Common myeloid progenitor, CD34-positive (primary cell): ENCODE measurements at regions not wholly inside any gene's neighbourhood (a gene's known extent, or its start where the extent isn't known, plus 50 kb on each side); places are given as distances from the start of the nearest gene placed in this dataset.

Experiments used
- CTCF ChIA-PET: fragments of 350-600 bp; sonication (Branson Sonifier 250); formaldehyde crosslinking; loops from one replicate; lab custom pipeline; 2021; ENCODE audit warnings: antibody characterized with exemption; lab: Charles Lee
- POLR2A ChIA-PET: fragments of 350-600 bp; sonication (Branson Sonifier 250); formaldehyde crosslinking; loops from one replicate; lab custom pipeline; 2021; ENCODE audit warnings: antibody characterized with exemption; lab: Charles Lee
- DNase-seq, 3 donors: peaks; one replicate each; pipeline versions ENCODE4 v3.0.0 to v3.0.0-alpha.2; 2013
- H3K27ac ChIP-seq, 2 experiments: 1 replicate in 1 of 2; 2 replicates in 1 of 2; pipeline ENCODE4 v1.7.0; 2013; ENCODE audit warnings: inconsistent platforms in 2 of 2, low read length in 2 of 2, mild to moderate bottlenecking in 2 of 2, low read depth in 1 of 2, moderate library complexity in 1 of 2; ENCODE audit not compliant: severe bottlenecking in 2 of 2, insufficient read depth in 1 of 2, poor library complexity in 1 of 2
- H3K27me3 ChIP-seq, 5 experiments: replicated peaks in 2 of 5; 1 replicate in 3 of 5; 2 replicates in 2 of 5; pipeline versions ENCODE4 v1.6.1 to v1.7.0; 2013; ENCODE audit warnings: low read length in 4 of 5, mild to moderate bottlenecking in 2 of 5, moderate library complexity in 2 of 5, inconsistent platforms in 1 of 5; ENCODE audit not compliant: insufficient read depth in 5 of 5, control insufficient read depth in 4 of 5
- H3K36me3 ChIP-seq, 4 experiments: 1 replicate in 2 of 4; 2 replicates in 2 of 4; pipeline versions ENCODE4 v1.6.1 to v1.7.0; 2013; ENCODE audit warnings: low read length in 3 of 4, control low read depth in 1 of 4, mild to moderate bottlenecking in 1 of 4; ENCODE audit not compliant: control insufficient read depth in 4 of 4, insufficient read depth in 4 of 4
- H3K4me1 ChIP-seq, 4 experiments: 1 replicate in 3 of 4; 2 replicates in 1 of 4; pipeline versions ENCODE4 v1.6.1 to v1.7.1; 2013; ENCODE audit warnings: low read length in 3 of 4, mild to moderate bottlenecking in 3 of 4, control low read depth in 1 of 4, inconsistent platforms in 1 of 4, moderate library complexity in 1 of 4; ENCODE audit not compliant: control insufficient read depth in 4 of 4, insufficient read depth in 4 of 4; ENCODE audit errors: control extremely low read depth in 1 of 4
- H3K4me3 ChIP-seq, 7 experiments: 1 replicate in 4 of 7; 2 replicates in 3 of 7; pipeline versions ENCODE4 v1.5.1 to v1.7.0; 2013; ENCODE audit warnings: mild to moderate bottlenecking in 7 of 7, low read length in 6 of 7, moderate library complexity in 6 of 7, inconsistent platforms in 2 of 7, low read depth in 2 of 7, control low read depth in 1 of 7; ENCODE audit not compliant: insufficient read depth in 4 of 7, control insufficient read depth in 1 of 7; ENCODE audit errors: extremely low read depth in 1 of 7
- H3K9me3 ChIP-seq, 5 experiments: 1 replicate in 4 of 5; 2 replicates in 1 of 5; pipeline versions ENCODE4 v1.6.1 to v1.7.1; 2013; ENCODE audit warnings: low read length in 4 of 5, mild to moderate bottlenecking in 2 of 5, inconsistent platforms in 1 of 5, low read depth in 1 of 5, moderate library complexity in 1 of 5; ENCODE audit not compliant: control insufficient read depth in 4 of 5, insufficient read depth in 2 of 5; ENCODE audit errors: control extremely low read depth in 1 of 5
- WGBS: methylation state at CpG from one replicate; pipeline ENCODE4 v1.1.5; 2013; ENCODE audit not compliant: insufficient coverage; 5-methylcytosine and 5-hydroxymethylcytosine counted together

DNA sequence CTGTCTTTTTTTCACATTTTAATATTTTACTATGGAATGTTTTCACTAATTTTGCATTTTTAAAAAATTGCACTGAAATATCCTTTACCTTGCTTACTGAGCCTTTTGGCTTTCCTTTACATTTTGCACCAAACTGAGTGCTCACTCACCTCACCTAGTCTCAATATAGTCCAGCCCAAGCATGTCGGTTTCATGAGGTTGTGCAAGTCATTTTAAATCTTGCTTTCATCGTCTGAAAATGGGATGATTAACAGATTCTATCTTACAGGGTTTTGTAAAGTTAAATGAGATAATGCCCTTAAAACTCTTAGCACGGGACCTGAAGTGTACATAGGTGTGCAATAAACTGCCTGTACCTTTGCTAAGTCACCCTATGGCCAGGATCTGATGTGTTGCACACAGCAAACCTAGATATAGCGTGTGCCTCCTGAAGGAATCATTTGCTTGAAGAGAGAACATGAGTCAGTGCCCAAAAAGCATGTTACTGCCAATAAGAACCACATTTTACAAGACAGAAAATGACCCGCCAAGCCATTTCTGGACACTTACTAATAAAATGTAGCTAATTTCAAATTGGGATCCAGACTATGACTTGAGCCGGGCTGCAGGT, 199.8 kb downstream of the JCAD start:
- peaks cover 0 to 7% (median 7%) of the 10 kb centered on the region in 4 experiments for H3K4me1 ChIP-seq
- no peaks in the 10 kb centered on the region for H3K27me3 ChIP-seq
- 100% methylated on average over 5 of the region's 6 CpGs for WGBS

DNA sequence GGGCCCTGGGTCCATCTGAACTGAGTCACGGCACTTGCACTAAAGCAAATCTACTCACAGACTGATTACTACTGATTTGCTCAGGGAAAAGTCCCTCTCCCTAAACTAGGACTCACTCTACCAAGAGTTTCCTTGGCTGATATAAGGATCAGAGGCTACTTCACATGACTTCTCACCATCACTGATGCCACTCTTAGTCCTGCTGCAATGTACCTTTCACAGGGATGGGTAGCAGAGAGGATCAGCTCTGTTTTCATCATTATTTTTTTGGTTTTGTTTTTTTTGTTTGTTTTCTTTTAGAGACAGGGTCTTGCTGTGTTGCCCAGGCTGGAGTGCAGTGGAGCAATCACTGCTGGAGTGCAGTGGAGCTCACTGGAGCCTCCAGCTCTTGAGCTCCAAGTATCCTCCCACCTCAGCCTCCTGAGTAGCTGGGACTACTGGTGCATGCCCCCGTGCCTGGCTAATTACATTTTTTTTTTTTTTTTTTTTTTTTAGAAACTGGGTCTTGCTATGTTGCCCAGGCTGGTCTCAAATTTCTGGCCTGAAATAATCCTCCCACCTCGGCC, 200.6 kb downstream of the JCAD start:
- no peaks in the 10 kb centered on the region for H3K27me3 ChIP-seq
- peaks cover 0 to 7% (median 7%) of the 10 kb centered on the region in 4 experiments for H3K4me1 ChIP-seq
- no peaks in the 10 kb centered on the region for H3K36me3 ChIP-seq
- H3K27ac ChIP-seq: no peak overlapping the region
- POLR2A ChIA-PET: no interaction called here
- CTCF ChIA-PET: interaction anchor here (0.5 to 1.8 kb wide), 14 partner anchors 9 to 1059 kb away, joined by 3 to 8 read pairs (median 4); no protein-coding TSS in a partner anchor
- DNase-seq: no peak
- H3K9me3 ChIP-seq: no peaks in the 10 kb centered on the region
- 50% methylated on average over 2 of the region's 3 CpGs for WGBS
- peak overlapping the region in 2 of 7 experiments; percentile 3 to 41 for H3K4me3 ChIP-seq

More for the DNA sequence above, 199.8 kb downstream of the JCAD start:
- Histone ChIP-seq H3K27ac (no peak overlapping the region), H3K36me3 (no peaks in the 10 kb centered on the region), H3K9me3 (no peaks in the 10 kb centered on the region), H3K4me3 (no peak overlapping the region)
- ChIA-PET CTCF (interaction anchor here (0.7 to 1.9 kb wide), 5 partner anchors 8 to 139 kb away, joined by 3 to 9 read pairs (median 5); no protein-coding TSS in a partner anchor), POLR2A (no interaction called here)
- no peak for DNase-seq

GRCh38 chr10:29857843-29858701, 201.3 kb downstream of the JCAD start:
- WGBS: 29% methylated on average over 10 of the region's 11 CpGs
- DNase-seq: peak; percentile 41 to 57 (median 46)
- no peaks in the 10 kb centered on the region for H3K36me3 ChIP-seq
- peak overlapping the region in 2 of 7 experiments; percentile 3 to 41 for H3K4me3 ChIP-seq
- H3K27me3 ChIP-seq: no peaks in the 10 kb centered on the region
- no peak overlapping the region for H3K27ac ChIP-seq
- ChIA-PET POLR2A (no interaction called here), CTCF (interaction anchor here (1.0 to 1.8 kb wide), 15 partner anchors 8 to 223 kb away, joined by 3 to 8 read pairs (median 5); partner anchors contain the start of gene SVIL)
- peaks cover 0 to 7% (median 7%) of the 10 kb centered on the region in 4 experiments for H3K4me1 ChIP-seq
- no peaks in the 10 kb centered on the region for H3K9me3 ChIP-seq

- POLR2A ChIA-PET: no interaction called here
Observed at GRCh38 chr10:29856295-29856694, 203.1 kb downstream of the JCAD start.

DNA sequence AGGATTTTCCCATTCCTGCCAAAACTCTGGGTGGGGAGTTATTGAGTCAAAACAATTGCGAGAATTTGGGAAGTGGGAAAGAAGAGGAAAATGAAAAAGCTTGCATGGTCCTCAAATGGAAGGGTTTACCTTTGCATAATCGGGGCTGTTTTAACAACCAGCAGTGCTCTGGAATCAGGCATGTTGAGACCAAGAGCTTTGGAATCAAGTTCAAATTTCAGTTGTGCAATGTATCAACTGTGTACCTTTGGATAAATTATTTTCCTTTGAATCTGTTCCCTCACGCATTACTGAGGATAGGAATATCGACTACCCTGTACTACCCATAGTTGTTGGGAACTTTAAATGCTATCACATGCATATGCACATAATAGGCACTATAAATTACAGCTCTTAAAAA, 205.5 kb downstream of the JCAD start:
- Histone ChIP-seq H3K4me3 (no peak overlapping the region), H3K9me3 (no peaks in the 10 kb centered on the region), H3K36me3 (no peaks in the 10 kb centered on the region), H3K27ac (no peak overlapping the region), H3K4me1 (peaks cover 11 to 37% (median 26%) of the 10 kb centered on the region in 4 experiments), H3K27me3 (no peaks in the 10 kb centered on the region)
- CTCF ChIA-PET: interaction anchor here (0.7 to 1.7 kb wide), 5 partner anchors 12 to 114 kb away, joined by 3 to 6 read pairs (median 4); no protein-coding TSS in a partner anchor
- POLR2A ChIA-PET: no interaction called here
- 100% methylated on average over 2 of the region's 4 CpGs for WGBS
- no peak for DNase-seq

More at GRCh38 chr10:29856295-29856694, 203.1 kb downstream of the JCAD start:
- Histone ChIP-seq H3K27ac (no peak overlapping the region), H3K27me3 (no peaks in the 10 kb centered on the region), H3K4me1 (peaks cover 0 to 13% (median 8%) of the 10 kb centered on the region in 4 experiments), H3K4me3 (no peak overlapping the region), H3K9me3 (no peaks in the 10 kb centered on the region), H3K36me3 (no peaks in the 10 kb centered on the region)
- no CpG with 5 or more reads among the region's 3 CpGs for WGBS
- no peak for DNase-seq
- CTCF ChIA-PET: no interaction called here

DNA sequence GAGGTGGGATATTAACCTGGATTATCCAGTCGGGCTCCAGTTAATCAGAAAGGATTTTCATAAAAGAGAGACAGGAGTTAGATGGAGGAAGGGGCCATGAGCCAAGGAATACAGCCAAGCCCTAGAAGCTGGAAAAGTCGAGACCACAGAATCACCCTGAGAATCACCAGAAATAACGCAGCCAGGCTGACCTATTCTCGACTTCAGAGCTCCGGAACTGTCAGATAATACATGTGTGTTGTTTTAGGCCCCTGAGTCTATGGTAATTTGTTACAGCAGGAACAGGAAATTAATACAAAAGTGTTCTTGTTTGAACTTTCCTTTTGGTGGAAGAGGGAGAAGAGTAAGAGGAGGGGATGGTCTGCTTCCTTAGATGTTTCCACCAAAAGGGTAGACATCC, 208.1 kb downstream of the JCAD start:
- Histone ChIP-seq H3K9me3 (no peaks in the 10 kb centered on the region), H3K4me3 (no peak overlapping the region), H3K36me3 (no peaks in the 10 kb centered on the region), H3K27me3 (no peaks in the 10 kb centered on the region), H3K27ac (no peak overlapping the region), H3K4me1 (peaks cover 11 to 30% (median 20%) of the 10 kb centered on the region in 4 experiments)
- no CpG with 5 or more reads among the region's 5 CpGs for WGBS
- no peak for DNase-seq
- POLR2A ChIA-PET: no interaction called here
- CTCF ChIA-PET: interaction anchor here (0.8 to 1.4 kb wide), 4 partner anchors 9 to 147 kb away, joined by 3 to 9 read pairs (median 4); no protein-coding TSS in a partner anchor
